SHP77 treated with DMSO at 0.1 percent for 48 hours (cell line): ENCODE measurements at regions not wholly inside any gene's neighbourhood (a gene's known extent, or its start where the extent isn't known, plus 50 kb on each side); places are given as distances from the start of the nearest gene placed in this dataset.

Source experiments
- DNase-seq: peaks from one replicate; lab custom pipeline; 2025; lab: John Stamatoyannopoulos, UW

DNA sequence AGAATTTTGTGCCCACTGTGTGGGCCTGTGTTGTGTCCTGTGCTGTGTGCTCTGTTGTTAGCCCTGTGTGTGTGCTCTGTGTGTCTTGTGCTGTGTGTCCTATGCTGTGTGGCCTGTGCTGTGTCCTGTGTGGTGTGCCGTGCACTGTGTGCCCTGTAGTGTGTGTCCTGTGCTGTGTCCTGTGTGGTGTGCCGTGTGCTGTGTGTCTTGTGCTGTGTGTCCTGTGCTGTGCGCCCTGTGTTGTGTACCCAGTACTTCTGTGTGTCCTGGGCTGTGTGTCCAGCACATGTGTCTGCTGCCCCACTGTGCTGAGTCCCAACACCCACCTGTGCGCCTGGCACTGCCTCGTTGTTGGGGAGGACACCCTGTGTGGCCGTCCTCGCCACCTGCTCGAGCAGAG is 53.2 kb upstream of the CHRNA7 start:
- DNase-seq = no peak

DNA sequence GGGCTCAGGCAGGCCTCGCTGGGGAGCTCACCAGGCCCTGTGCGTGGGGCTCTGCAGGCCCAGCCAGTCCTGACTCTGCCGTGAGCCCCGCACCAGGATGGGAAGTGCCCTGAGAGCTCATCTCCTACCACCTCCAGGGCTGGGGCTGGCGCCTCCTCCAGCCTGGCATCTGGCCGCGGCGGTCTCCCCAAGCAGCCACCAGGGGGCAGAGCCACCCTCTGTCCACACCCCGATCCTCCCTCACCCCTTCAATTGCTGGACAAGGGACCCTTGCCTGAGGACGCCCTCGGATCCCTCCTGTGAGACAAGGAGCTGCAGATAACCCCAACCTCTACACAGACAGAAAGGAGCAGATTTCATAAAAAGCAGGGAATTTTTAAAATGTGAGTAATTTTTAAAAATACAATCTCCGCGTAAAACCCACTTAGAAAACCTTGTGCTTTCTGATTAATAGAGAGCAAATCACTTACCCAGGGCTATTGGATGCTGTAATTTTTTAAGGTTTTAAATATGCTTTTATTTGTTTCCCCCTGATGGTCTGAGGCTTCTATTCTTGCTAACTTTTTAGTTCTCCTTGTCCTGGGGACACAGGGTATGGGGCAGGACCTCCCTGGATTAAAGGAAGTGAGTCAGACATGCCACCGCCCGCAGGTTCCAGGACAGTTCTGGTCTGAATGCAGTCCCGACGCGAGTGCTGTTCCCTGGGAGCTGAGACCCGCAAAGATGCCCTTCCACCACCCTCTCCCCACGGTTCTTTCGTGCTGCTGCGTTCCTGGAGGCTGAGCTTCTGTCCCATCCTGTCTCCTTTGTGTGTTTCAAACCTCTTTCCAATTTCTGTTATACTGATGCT is 52.3 kb upstream of the CHRNA7 start:
- DNase-seq = peak; percentile 7
